SK-N-SH (cell line): ENCODE measurements at regions not wholly inside any gene's neighbourhood (a gene's known extent, or its start where the extent isn't known, plus 50 kb on each side); places are given as distances from the start of the nearest gene placed in this dataset.

Source experiments
- CTCF ChIA-PET: fragments of 300-600, 350-600 bp; formaldehyde crosslinking; extraction: SDS; loops from one replicate; lab custom pipeline; 2021; lab: Yijun Ruan, JAX
- POLR2A ChIA-PET: fragments of 350-600 bp; sonication (Branson Sonifier 250); formaldehyde crosslinking; extraction: SDS; loops from one replicate; lab custom pipeline; 2020; ENCODE audit warnings: antibody characterized with exemption, inconsistent platforms; lab: Yijun Ruan, JAX
- DNase-seq: peaks from one replicate; pipeline ENCODE4 v3.0.0; 2012
- H2AFZ ChIP-seq: fragments of 200-600 bp; sonication (generic); 2 replicates; pipeline ENCODE4 v1.8.1; 2016; ENCODE audit warnings: antibody characterized with exemption, mild to moderate bottlenecking, low read depth
- H3F3A ChIP-seq: fragments of 200-600 bp; sonication (generic); replicated peaks from 2 replicates; pipeline ENCODE3; 2016; ENCODE audit warnings: antibody characterized with exemption, mild to moderate bottlenecking; ENCODE audit not compliant: insufficient read depth
- H3K27ac ChIP-seq, 2 experiments: fragments of 200-500 bp in 1 of 2; fragments of 200-600 bp in 1 of 2; sonication (Bioruptor generic) in 1 of 2; sonication (generic), shearing (Covaris generic) in 1 of 2; 2 replicates each; pipeline versions ENCODE4 v1.5.1 to v1.6.1; 2014 to 2016; ENCODE audit warnings: low read depth in 2 of 2, inconsistent platforms in 1 of 2, low read length in 1 of 2, mild to moderate bottlenecking in 1 of 2, mixed read lengths in 1 of 2
- H3K27me3 ChIP-seq: fragments of 200-600 bp; sonication (generic), shearing (Covaris generic); 2 replicates; pipeline ENCODE4 v1.6.1; 2016; ENCODE audit warnings: mixed run types; ENCODE audit not compliant: insufficient read depth
- H3K36me3 ChIP-seq, 2 experiments: fragments of 200-500 bp in 1 of 2; fragments of 200-600 bp in 1 of 2; sonication (Bioruptor generic) in 1 of 2; sonication (generic) in 1 of 2; replicated peaks in 1 of 2; 2 replicates each; pipeline versions ENCODE3 to v1.5.1; 2014 to 2016; ENCODE audit warnings: low read length in 1 of 2, mild to moderate bottlenecking in 1 of 2; ENCODE audit not compliant: insufficient read depth in 2 of 2, control insufficient read depth in 1 of 2
- H3K4me1 ChIP-seq, 2 experiments: fragments of 200-500 bp in 1 of 2; fragments of 200-600 bp in 1 of 2; sonication (Bioruptor generic) in 1 of 2; sonication (generic), shearing (Covaris generic) in 1 of 2; 2 replicates each; pipeline versions ENCODE4 v1.5.1 to v1.6.1; 2014 to 2016; ENCODE audit warnings: low read depth in 1 of 2, low read length in 1 of 2, mixed run types in 1 of 2; ENCODE audit not compliant: insufficient read depth in 2 of 2, control insufficient read depth in 1 of 2
- H3K4me2 ChIP-seq: fragments of 200-600 bp; sonication (generic), shearing (Covaris generic); 2 replicates; pipeline ENCODE4 v1.6.1; 2017; ENCODE audit warnings: mixed run types
- H3K4me3 ChIP-seq, 2 experiments: fragments of 200-500 bp in 1 of 2; fragments of 200-600 bp in 1 of 2; sonication (Bioruptor generic) in 1 of 2; sonication (generic), shearing (Covaris generic) in 1 of 2; 2 replicates each; pipeline versions ENCODE4 v1.5.1 to v1.8.1; 2014 to 2016; ENCODE audit warnings: low read depth in 2 of 2, inconsistent platforms in 1 of 2, low read length in 1 of 2, mild to moderate bottlenecking in 1 of 2, mixed read lengths in 1 of 2, moderate library complexity in 1 of 2
- H3K79me2 ChIP-seq: fragments of 200-600 bp; sonication (generic); 2 replicates; pipeline ENCODE4 v1.8.1; 2017; ENCODE audit warnings: mild to moderate bottlenecking; ENCODE audit not compliant: insufficient read depth
- H3K9ac ChIP-seq: fragments of 200-600 bp; sonication (generic); 2 replicates; pipeline ENCODE4 v1.6.1; 2017; ENCODE audit warnings: mixed run types
- H3K9me2 ChIP-seq: fragments of 200-600 bp; sonication (generic); 2 replicates; pipeline ENCODE4 v1.6.1; 2017; ENCODE audit warnings: mixed run types
- H3K9me3 ChIP-seq: fragments of 200-600 bp; sonication (generic); 2 replicates; pipeline ENCODE4 v1.6.1; 2017; ENCODE audit warnings: mixed run types, mild to moderate bottlenecking, moderate library complexity
- H4K20me1 ChIP-seq: fragments of 200-600 bp; sonication (generic); 2 replicates; pipeline ENCODE4 v1.6.1; 2017; ENCODE audit warnings: mild to moderate bottlenecking, mixed run types; ENCODE audit not compliant: insufficient read depth
- CHD2 ChIP-seq: fragments of 150-350 bp; IDR thresholded peaks from 2 replicates; pipeline ENCODE4 v1.6.1; 2018; ENCODE audit warnings: low read length; ENCODE audit not compliant: partially characterized antibody
- EP300 ChIP-seq, 2 experiments: IDR thresholded peaks; 2 replicates each; pipeline versions ENCODE4 v1.4.0 to v1.6.1; 2012; ENCODE audit warnings: borderline replicate concordance in 1 of 2, low read depth in 1 of 2, low read length in 1 of 2
- FOSL2 ChIP-seq: IDR thresholded peaks from 2 replicates; pipeline ENCODE4 v1.4.0; 2012; ENCODE audit warnings: low read depth, mild to moderate bottlenecking, moderate library complexity, borderline replicate concordance
- FOXM1 ChIP-seq: IDR thresholded peaks from 2 replicates; pipeline ENCODE4 v1.4.0; 2012; ENCODE audit warnings: low read depth, mild to moderate bottlenecking
- GABPA ChIP-seq: IDR thresholded peaks from 2 replicates; pipeline ENCODE4 v1.4.0; 2012; ENCODE audit warnings: low read depth, mild to moderate bottlenecking
- GATA2 ChIP-seq: sonication (generic); formaldehyde crosslinking; IDR thresholded peaks from 2 replicates; pipeline ENCODE4 v1.5.0; 2020; ENCODE audit warnings: mild to moderate bottlenecking, missing genetic modification reagents
- JUND ChIP-seq: IDR thresholded peaks from 2 replicates; pipeline ENCODE4 v1.4.0; 2012
- MXI1 ChIP-seq: IDR thresholded peaks from 2 replicates; pipeline ENCODE4 v1.6.1; 2012; ENCODE audit warnings: mild to moderate bottlenecking, low read depth, low read length, improper control_type of control experiment
- NFIC ChIP-seq: IDR thresholded peaks from 2 replicates; pipeline ENCODE4 v1.4.0; 2012; ENCODE audit warnings: borderline replicate concordance
- NRF1 ChIP-seq: IDR thresholded peaks from 2 replicates; pipeline ENCODE4 v1.6.1; 2012; ENCODE audit warnings: low read depth, mild to moderate bottlenecking, low read length
- RCOR1 ChIP-seq: fragments of 150-350 bp; IDR thresholded peaks from 2 replicates; pipeline ENCODE4 v1.6.1; 2017; ENCODE audit warnings: antibody characterized with exemption, low read length
- REST ChIP-seq: IDR thresholded peaks from 2 replicates; pipeline ENCODE4 v1.6.1; 2012; ENCODE audit warnings: mild to moderate bottlenecking, low read depth, low read length, moderate library complexity
- RXRA ChIP-seq: IDR thresholded peaks from 2 replicates; pipeline ENCODE4 v1.4.0; 2012; ENCODE audit warnings: low read depth, mild to moderate bottlenecking, borderline replicate concordance
- SIN3A ChIP-seq: IDR thresholded peaks from 2 replicates; pipeline ENCODE4 v1.6.1; 2012; ENCODE audit warnings: low read depth, mild to moderate bottlenecking, low read length, moderate library complexity, borderline replicate concordance
- YY1 ChIP-seq: IDR thresholded peaks from 2 replicates; pipeline ENCODE4 v1.4.0; 2012; ENCODE audit warnings: low read depth, mild to moderate bottlenecking
- WGBS: methylation state at CpG from one replicate; pipeline ENCODE4 v1.1.6; 2017; ENCODE audit warnings: low lambda C conversion rate; 5-methylcytosine and 5-hydroxymethylcytosine counted together

- Histone ChIP-seq H3K9me3 (no peaks in the 10 kb centered on the region), H2AFZ (no peak overlapping the region), H4K20me1 (no peaks in the 10 kb centered on the region), H3F3A (peaks cover 4% of the 10 kb centered on the region), H3K27me3 (no peaks in the 10 kb centered on the region), H3K79me2 (no peaks in the 10 kb centered on the region), H3K27ac (no peak overlapping the region), H3K4me1 (no peaks in the 10 kb centered on the region; a peak in 1 of 4 replicates), H3K9ac (no peak overlapping the region), H3K4me2 (no peak overlapping the region), H3K4me3 (no peak overlapping the region), H3K36me3 (no peaks in the 10 kb centered on the region), H3K9me2 (no peaks in the 10 kb centered on the region)
- ChIA-PET POLR2A (no interaction called here), CTCF (no interaction called here)
- TF ChIP-seq GATA2 (CRISPR knock-in tag): no peak
- TF ChIP-seq GABPA: no peak
- DNase-seq: no peak
- 5% methylated on average over 1 of the region's 1 CpG for WGBS
Observed at GRCh38 chr1:191140038-191140437, 662.4 kb upstream of the BRINP3 start.

- H3K4me2 ChIP-seq: no peak overlapping the region
- H3K4me3 ChIP-seq: no peak overlapping the region
- no peaks in the 10 kb centered on the region for H3K9me2 ChIP-seq
- no peaks in the 10 kb centered on the region for H3K4me1 ChIP-seq
- no peak for TF ChIP-seq FOSL2
- TF ChIP-seq CHD2: no peak
- no peak for TF ChIP-seq REST
- H2AFZ ChIP-seq: no peak overlapping the region
- no peak overlapping the region for H3K9ac ChIP-seq
- no peak for DNase-seq
- H3K9me3 ChIP-seq: no peaks in the 10 kb centered on the region
- 6% methylated on average over 3 of the region's 3 CpGs for WGBS
- H3F3A ChIP-seq: peaks cover 4% of the 10 kb centered on the region
- no peaks in the 10 kb centered on the region for H4K20me1 ChIP-seq
- no peaks in the 10 kb centered on the region for H3K36me3 ChIP-seq
- H3K27ac ChIP-seq: no peak overlapping the region
- no peaks in the 10 kb centered on the region for H3K27me3 ChIP-seq
- H3K79me2 ChIP-seq: no peaks in the 10 kb centered on the region
- POLR2A ChIA-PET: no interaction called here
- CTCF ChIA-PET: no interaction called here
Observed at GRCh38 chr1:191142748-191143147, 665.1 kb upstream of the BRINP3 start.

GRCh38 chr1:191145834-191146233 lies 668.2 kb upstream of the BRINP3 start:
- no peaks in the 10 kb centered on the region for H3K27me3 ChIP-seq
- TF ChIP-seq EP300 (IDR thresholded peaks at IDR 0.05; ENCODE audit: borderline replicate concordance in 1 of 2, low read depth in 1 of 2, low read length in 1 of 2) (no peak), MXI1 (no peak), REST (no peak), FOXM1 (no peak), NRF1 (no peak), SIN3A (no peak), JUND (no peak), GABPA (no peak), RXRA (no peak), CHD2 (no peak), YY1 (no peak), NFIC (no peak), RCOR1 (no peak)
- no peak overlapping the region for H3K27ac ChIP-seq
- POLR2A ChIA-PET: no interaction called here
- H3F3A ChIP-seq: no peaks in the 10 kb centered on the region
- H3K9me3 ChIP-seq: no peaks in the 10 kb centered on the region
- H3K4me1 ChIP-seq: no peaks in the 10 kb centered on the region
- H2AFZ ChIP-seq: no peak overlapping the region
- 6% methylated on average over 3 of the region's 3 CpGs for WGBS
- H3K9ac ChIP-seq: no peak overlapping the region
- no peaks in the 10 kb centered on the region for H3K79me2 ChIP-seq
- no peak overlapping the region for H3K4me3 ChIP-seq
- H3K9me2 ChIP-seq: no peaks in the 10 kb centered on the region
- H3K36me3 ChIP-seq: no peaks in the 10 kb centered on the region
- H4K20me1 ChIP-seq: no peaks in the 10 kb centered on the region
- H3K4me2 ChIP-seq: no peak overlapping the region
- no peak for DNase-seq
- CTCF ChIA-PET: no interaction called here
